ENCODE measurements at regions not wholly inside any gene's neighbourhood (a gene's known extent, or its start where the extent isn't known, plus 50 kb on each side); places are given as distances from the start of the nearest gene placed in this dataset.

DNA sequence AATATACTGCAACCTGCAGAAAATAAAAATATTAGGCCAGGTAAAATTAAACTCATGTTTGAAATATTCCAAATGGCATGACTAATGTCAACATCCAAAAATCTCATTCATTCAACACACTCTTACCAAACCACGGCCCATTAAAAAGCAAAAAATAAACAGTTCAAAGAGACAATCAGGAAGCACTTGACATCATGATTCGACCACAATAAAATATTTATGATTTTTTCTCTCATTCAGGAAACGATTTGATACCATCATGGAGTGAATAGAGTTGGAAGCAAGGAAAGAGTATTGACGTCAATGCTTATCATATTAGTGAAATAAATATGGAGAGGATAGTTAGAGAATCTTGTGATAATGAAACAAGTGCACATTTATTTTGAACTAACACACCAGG is 354.1 kb downstream of the KCNJ2 start:
- Histone ChIP-seq H2BK120ac (replicated peaks; ENCODE audit: low read depth, low read length) (no peak overlapping the region), H3K56ac (replicated peaks; ENCODE audit: insufficient read length, low read depth, low read length) (no peak overlapping the region), H2BK15ac (ENCODE audit: low read length) (no peak overlapping the region), H3K23ac (ENCODE audit: insufficient read length) (no peak overlapping the region), H3K4ac (replicated peaks; ENCODE audit: insufficient read length, low read depth, low read length) (no peak overlapping the region), H3K79me2 (ENCODE audit: control insufficient read depth in 1 of 2, insufficient read depth in 2 of 2, low read length in 2 of 2) (no peaks in the 10 kb centered on the region), H3K79me1 (ENCODE audit: low read depth, low read length) (no peaks in the 10 kb centered on the region), H3K27ac (ENCODE audit: low read depth, low read length) (no peak overlapping the region), H3K4me1 (replicated peaks in 1 of 4; ENCODE audit: control insufficient read depth in 3 of 4, insufficient read depth in 4 of 4, low read length in 3 of 4) (no peaks in the 10 kb centered on the region), H3K14ac (ENCODE audit: insufficient read length) (no peak overlapping the region), H4K8ac (ENCODE audit: extremely low read depth, insufficient read depth, low read length) (no peak overlapping the region), H4K5ac (ENCODE audit: insufficient read length, low read depth, low read length) (no peak overlapping the region), H3K36me3 (ENCODE audit: control insufficient read depth in 2 of 4, insufficient read depth in 4 of 4, low read length in 3 of 4) (no peaks in the 10 kb centered on the region), H3K27me3 (replicated peaks in 1 of 4; ENCODE audit: control insufficient read depth in 3 of 4, extremely low read depth in 1 of 4, insufficient read depth in 3 of 4, low read length in 3 of 4) (no peaks in the 10 kb centered on the region), H2AFZ (ENCODE audit: low read length) (no peak overlapping the region), H3K9me3 (ENCODE audit: insufficient read depth in 2 of 2, low read depth in 1 of 2, low read length in 1 of 2) (no peaks in the 10 kb centered on the region), H4K20me1 (replicated peaks in 1 of 2; ENCODE audit: control insufficient read depth in 1 of 2, insufficient read depth in 2 of 2, low read length in 2 of 2) (no peaks in the 10 kb centered on the region), H3K9ac (replicated peaks in 1 of 4; ENCODE audit: extremely low read depth in 1 of 4, low read depth in 3 of 4, low read length in 3 of 4) (no peak overlapping the region), H2BK5ac (ENCODE audit: low read depth, low read length) (no peak overlapping the region), H3K18ac (ENCODE audit: extremely low read depth, low read length) (no peak overlapping the region), H2BK20ac (ENCODE audit: low read length) (no peak overlapping the region), H3K23me2 (ENCODE audit: low read depth, low read length) (no peaks in the 10 kb centered on the region), H2BK12ac (ENCODE audit: low read depth, low read length) (no peak overlapping the region), H4K91ac (replicated peaks; ENCODE audit: insufficient read length, low read length) (no peak overlapping the region), H2AK5ac (ENCODE audit: low read depth, low read length) (no peak overlapping the region), H3K4me3 (ENCODE audit: extremely low read depth in 1 of 4, insufficient read depth in 2 of 4, low read depth in 3 of 4, low read length in 4 of 4) (no peak overlapping the region), H3K4me2 (ENCODE audit: insufficient read depth in 1 of 2, low read depth in 2 of 2, low read length in 2 of 2) (no peak overlapping the region)
- WGBS, 2 experiments (ENCODE audit: extremely low coverage in 1 of 2, insufficient coverage in 1 of 2, insufficient read length in 1 of 2, insufficient replicate concordance in 2 of 2, low coverage in 1 of 2, low lambda C conversion rate in 2 of 2, missing lambda C conversion rate in 1 of 2): 95% methylated on average over 4 of the region's 4 CpGs; no CpG with 5 or more reads in 1 of the 2 experiments
- DNase-seq (ENCODE audit: low read depth in 1 of 2, low spot score in 2 of 2) (no peak), FAIRE-seq (no peak)
- CTCF ChIA-PET (ENCODE audit: partially characterized antibody): interaction anchor here (0.6 kb wide), 1 partner anchor 1184 kb away, joined by 3 read pairs; no protein-coding TSS in a partner anchor
- TF ChIP-seq CTBP2 (IDR thresholded peaks at IDR 0.05; ENCODE audit: borderline replicate concordance, insufficient read depth, insufficient read length, low read length) (no peak), MAFK (IDR thresholded peaks at IDR 0.05; ENCODE audit: low read depth, low read length) (no peak), SIN3A (conservative IDR thresholded peaks at IDR 0.05 in 1 of 2, IDR thresholded peaks at IDR 0.05 in 1 of 2; ENCODE audit: low read depth in 1 of 2, low read length in 2 of 2) (no peak)
- POLR2A ChIA-PET (ENCODE audit: partially characterized antibody): no interaction called here
